COLO668 (cell line): ENCODE measurements at regions not wholly inside any gene's neighbourhood (a gene's known extent, or its start where the extent isn't known, plus 50 kb on each side); places are given as distances from the start of the nearest gene placed in this dataset.

Source experiments
- DNase-seq: peaks from one replicate; lab custom pipeline; 2025; ENCODE audit not compliant: unreplicated experiment; lab: John Stamatoyannopoulos, UW

DNA sequence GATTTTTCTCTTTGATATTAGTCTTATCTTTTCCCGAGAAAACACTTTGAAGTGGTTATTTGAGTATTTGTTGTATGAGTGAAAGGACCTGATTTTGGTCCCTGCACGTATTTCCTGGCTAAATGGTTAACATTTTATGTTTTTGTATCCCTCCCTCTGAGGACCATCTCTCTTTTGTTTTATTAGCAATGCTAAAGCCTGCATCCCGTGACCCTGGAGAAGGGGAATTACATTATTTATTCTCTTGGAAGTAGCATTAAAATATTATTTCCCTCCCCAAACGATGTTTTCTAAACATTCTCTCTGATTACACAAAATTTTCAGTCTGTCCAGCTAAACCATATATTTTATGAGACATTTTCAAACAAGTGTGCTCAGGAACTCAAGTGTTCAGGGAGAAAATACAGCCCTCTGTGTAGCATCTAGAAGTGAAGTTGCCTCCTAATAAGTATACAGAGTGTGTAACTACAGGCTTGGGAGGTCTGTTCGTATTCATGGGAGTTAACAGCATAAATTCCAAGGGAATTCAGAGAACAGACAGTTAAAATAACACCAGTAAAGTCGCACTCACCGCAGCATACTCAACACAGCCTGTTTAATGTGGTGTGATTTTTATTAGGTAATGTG lies 163.8 kb upstream of the NPVF start:
- no peak for DNase-seq

DNA sequence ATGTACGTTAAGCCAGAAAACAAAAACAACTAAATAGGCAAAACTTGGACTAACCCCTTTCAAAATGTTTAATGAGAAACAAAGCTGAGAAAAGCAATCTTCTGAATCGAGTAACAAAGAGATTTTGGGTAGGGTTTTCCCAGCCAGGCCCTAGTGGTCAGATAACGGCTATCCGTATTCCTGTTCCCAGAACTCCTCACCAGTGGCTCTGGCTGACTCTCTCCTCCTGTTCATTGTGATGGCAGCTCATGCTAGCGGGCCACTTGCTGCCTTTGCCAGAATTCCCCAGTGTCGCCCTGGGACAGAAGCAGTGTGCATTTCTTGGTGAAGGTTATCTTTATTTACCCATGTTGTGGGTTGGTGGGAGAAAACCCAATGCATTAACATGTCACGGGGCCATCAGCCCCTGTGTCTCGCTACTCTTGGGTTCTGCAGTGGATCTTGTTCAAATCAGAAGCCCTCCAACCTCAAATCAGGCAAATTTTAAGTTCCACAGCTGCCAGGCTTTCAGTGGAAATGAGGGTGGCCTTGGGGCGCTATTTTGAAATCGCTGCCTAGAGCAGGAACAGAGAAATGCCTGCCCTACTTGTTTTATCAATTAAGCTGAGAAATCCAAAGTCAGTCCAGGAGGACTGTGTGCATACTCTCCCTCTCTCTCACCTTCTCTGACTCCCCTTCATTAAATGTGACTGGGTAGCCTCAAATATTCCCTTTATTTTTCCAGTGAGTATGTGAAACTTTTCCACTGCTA lies 164.5 kb upstream of the NPVF start:
- DNase-seq, result no peak

DNA sequence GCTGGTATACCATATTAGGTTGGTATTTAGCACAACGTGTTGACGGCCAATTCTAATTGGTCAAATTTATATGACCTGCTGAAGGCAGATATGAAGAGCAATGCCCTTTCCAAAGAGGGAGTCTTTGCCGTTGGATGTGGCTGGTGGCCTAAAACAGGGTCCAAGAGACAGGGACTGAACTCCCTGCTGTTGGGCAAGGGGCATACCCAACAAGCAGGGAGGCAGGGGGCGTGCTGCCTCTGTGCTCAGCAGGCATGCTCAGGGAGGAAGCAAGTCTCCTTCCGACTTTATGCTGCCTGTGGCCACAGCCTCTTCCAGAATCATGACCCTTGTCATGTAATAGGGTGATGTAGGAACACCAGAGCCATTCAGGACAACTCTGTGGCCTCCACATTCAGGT lies 167.7 kb upstream of the NPVF start:
- DNase-seq, result no peak

DNA sequence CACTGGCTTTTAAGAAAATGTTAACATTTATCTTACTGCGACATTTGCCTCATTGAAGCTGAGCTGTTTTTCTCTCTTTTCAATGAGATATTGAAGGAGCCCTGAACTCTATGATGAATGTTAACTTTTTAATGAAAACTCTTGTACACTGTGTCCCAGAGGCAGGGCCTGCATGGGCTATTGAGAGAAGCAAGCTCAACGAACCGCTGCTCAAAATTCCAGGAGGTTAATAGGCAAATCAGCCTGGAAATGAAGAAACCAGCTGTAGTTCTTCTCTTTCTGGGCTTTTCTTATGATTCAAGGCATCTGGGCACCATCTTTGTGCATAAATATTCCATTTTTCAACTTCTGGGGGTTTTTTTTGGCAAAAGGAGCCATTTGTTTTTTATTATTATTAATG lies 168.4 kb upstream of the NPVF start:
- no peak for DNase-seq

DNA sequence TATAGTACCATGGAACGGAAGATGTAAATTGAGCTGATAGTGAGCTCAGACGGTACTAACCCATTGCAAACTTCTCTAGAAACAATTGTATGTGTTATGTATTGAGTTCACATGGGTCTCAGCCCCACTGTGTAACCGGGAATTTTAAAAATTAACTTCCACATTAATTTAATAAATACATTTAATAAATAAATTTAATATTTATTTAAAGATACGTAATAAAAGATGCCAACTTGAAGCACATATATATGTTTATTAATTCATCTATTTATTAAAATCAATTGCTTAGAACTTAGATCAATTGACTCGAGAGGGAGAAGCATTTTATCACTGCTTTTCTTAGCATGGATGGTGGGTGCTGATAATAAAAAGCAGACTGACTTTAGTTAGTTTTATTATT lies 170.1 kb upstream of the NPVF start:
- DNase-seq, result no peak

DNA sequence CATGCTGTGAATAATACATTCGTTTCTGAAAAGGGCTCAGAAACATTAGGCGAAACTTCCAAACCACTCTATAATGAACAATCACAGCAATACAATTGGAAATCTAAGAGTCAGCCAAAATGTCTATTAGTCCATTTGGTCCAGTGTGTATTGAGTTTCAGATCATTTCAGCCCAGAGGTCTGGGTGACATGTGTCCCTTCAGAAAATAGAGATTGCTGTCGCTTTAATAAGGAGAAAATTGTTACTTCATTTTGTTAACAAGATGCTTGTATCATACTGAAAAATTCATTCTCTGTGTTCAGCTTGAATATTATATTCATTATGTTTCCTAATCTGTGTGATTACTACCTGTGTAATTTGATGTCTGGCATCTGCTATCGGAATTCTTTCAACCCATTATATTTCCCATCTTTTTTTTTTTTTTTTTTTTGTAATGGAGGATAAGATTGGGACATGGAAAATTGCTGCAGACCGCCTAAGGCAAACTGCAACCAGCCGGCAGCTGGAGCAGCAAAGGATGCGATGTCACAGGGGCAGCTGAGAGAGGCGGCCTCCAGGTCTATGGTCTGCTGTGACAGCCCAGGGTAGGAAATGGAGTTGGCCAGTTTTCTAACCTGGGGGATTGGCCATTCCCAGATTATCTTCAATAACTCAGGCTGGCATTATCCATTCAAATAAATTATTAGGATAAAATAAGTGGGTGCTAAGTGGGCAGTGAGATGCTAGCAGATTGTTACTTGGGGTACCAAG lies 170.9 kb upstream of the NPVF start:
- no peak for DNase-seq

DNA sequence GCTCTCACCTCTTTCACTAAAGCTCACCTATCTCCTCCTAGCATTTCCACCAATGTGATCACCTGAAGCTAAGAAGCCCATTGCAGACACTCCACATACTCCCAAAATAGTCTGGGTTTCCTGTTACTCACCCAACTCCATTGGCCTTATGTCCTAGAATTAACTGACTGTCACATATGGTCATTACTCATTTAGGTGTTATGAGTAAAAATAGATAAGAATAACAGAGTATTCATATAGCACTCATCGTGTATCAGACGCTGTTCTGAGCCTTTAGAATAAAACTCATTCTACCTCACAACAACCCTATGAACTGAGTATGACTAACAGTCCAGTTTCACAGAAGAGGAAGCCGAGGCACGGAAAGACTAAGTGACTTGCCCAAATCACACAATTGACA lies 174.2 kb upstream of the NPVF start:
- no peak for DNase-seq

DNA sequence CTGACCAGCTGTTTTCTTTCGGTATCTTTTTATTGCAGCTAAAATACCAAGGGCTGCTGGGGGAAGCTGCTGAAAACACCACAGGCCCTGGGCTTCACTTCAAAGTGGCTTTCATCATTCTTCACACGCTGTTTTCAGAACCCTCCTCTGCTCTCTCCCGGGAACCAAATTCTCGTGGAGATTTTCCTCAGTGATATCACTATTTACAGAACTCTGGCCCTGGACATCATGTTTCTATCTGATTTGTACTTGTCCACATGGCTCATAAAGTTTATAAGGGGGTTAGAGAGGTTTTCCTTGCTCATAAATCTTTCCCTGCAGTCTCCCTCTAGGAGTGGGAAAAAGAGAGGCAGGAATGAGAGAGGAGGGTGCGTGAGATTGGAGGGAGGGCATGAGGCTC lies 177.4 kb upstream of the NPVF start:
- DNase-seq, result no peak

DNA sequence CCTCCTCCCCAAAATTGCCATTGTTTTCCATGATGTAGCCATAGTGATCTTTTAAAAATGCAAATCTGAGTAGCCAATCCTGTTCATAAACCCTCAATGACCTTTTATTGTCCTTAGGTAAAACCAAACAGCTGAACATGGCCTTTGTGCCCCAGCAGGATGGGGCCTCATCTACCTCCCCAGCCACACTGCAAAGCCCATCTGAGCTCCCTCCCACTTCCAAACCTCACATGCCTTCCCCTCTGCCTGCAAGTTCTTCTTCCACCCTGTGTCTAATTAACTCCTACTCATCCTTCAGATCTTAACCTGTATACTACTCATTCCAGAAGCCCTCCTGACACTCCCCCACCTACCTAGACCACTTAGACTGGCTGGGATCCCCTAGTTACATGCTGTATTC lies 178.8 kb upstream of the NPVF start:
- no peak for DNase-seq

DNA sequence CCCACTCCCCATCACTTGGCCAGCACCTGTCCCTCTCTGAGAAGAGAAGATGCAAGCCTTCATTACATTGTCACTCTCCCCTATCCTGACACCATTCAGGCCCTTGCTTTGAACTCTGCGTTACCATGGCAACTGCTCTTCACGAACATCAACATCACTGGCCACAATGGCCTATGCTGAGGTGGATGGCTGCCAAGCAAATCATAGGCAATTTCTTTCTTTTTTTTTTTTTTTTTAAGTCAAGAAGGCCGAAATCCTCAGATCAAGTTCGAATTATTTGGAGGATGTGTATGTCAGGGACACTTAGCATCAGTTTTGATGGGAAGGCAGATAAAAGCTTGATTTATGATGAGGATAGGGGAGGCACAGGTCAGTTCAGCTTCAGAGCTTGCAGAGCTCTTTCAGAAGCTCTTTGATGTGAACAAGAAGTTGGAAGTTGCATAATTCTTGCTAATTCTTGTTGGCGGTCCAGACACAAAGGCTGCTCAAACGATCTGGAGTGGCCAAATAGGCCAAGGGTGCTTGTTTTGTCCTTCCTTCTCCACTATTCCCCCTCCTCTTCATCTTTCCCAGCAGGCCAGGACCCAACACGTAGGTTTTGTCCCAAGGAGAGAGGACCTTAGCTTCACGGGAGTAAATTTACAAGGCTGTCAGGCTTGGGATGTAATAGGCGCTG lies 179.9 kb upstream of the NPVF start:
- no peak for DNase-seq

DNA sequence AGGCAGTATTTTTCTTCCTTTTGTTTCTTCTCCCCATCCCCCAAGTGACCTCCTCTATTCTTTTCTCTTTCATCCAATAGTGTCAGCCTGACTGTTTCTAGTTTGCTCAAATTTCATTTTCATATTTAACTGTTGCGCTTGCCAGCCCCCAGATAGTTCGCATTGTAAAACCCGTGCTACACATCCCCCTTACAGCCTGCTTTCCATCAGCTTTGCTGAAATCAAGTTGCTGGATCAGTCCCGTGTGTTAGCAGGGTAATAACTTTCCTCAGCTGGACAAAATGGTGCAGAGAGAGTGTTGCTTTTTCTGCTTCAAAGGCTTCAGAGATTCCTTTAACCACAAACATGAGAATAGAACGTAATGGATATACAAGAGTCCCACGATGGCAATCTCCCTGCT lies 180.6 kb upstream of the NPVF start:
- DNase-seq, result no peak

DNA sequence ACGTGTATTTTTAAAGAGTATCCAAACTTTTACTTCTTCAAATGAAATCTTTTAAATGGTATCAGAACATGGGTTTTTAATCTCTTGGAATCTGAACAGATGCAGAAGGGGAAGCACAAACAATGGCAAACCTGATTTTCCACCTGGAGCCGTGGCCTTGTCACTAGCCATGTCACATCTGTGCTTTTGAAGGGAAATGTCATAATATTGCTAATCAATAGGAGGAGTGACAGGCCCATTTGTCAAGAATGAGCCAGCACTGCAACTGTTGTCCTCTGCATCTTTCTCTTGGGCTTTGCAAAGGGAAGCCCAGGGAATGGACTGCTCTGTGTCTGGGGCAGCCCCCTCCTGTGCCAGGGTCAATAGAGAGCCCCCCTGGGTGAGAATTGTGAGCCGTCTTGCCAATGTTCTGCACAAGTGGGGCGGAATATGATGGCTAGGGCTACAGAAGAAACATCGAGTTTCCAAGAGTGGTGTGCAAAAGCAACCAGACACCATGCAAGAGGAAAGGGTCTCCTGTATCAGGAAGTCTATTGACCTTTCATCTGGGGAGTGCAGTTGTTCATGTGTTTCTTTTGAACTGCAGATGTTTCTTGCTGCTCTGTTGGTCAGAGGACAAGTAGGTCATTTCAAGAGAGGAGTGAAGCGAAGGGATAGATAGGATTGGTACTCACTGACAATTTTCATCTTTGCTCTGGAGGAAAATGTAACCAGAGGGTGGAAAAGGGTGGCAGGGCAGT lies 181.8 kb upstream of the NPVF start:
- no peak for DNase-seq

DNA sequence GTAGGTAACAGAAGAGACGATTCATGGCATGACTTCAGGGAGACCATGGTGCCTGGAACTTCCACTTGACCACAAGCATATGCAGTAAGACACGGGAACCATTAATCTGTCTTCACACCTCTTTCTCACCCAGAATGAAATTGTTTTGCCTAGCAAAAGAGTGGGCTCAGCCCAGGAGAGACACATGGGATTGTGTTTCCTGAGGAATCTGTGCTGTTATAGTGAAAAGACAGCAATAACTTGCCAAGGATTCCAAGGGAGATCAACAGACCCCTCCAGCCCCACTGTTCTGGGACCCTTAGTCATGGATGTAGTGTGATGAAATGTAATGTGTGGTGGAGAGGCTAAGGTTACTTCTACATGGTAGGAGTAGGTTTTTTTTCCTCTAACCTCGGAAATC lies 192.5 kb upstream of the NPVF start:
- no peak for DNase-seq

DNA sequence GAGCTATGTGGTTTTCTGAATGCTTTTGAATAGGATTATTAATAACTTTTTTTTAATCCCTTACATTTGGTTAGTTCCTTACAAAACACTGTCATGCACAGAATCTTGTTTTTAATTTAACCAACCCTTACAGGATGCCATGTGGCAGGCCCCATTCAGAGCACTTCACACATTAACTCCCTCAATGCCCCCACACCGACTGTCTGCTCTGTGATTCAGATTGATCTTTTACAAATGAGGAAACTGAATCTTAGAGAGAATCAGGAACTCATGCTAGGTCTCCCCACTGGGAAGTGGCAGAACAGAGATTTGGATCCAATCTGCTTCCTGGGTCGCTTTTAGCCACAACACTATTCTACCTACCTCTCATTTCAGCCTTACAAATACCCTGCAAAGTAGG lies 195.8 kb upstream of the NPVF start:
- DNase-seq, result no peak

DNA sequence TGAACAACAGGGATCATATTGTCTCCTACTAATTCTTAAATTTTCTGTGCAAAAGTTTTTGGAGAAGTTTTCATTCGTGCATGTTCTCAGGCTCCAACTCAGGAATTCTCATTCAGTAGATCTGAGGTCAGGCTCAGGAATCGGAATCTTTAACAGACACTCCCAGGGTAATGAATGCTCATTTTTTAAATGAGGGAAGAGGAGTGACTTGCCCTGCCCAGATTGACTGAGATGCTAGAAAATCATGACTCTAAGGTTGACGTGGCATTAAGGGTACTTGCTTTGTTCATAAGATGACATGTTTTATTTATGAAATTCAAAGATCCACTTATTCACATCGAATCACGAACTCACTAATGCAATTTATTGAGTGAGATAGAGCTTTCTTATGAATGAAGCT lies 196.6 kb upstream of the NPVF start:
- DNase-seq, result no peak

DNA sequence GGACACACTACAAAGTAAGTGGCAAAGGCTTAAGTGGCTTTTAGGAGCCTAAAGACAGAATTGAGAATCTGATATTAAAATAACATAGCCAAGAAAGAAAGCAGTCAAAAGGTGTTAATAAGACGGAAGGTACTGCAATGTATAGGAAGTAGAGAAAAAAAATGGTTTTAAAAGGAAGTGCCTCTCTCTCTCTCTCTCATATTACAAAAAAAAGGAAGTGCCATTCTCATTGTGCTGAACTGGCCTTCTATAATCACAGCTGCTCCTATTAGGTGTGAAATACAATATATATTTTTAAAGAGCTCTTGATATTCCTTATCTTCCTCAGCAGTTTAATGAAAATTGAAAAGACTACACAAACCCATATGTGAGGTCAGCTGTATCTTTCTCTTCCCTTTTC lies 199.4 kb upstream of the NPVF start:
- DNase-seq, result no peak

DNA sequence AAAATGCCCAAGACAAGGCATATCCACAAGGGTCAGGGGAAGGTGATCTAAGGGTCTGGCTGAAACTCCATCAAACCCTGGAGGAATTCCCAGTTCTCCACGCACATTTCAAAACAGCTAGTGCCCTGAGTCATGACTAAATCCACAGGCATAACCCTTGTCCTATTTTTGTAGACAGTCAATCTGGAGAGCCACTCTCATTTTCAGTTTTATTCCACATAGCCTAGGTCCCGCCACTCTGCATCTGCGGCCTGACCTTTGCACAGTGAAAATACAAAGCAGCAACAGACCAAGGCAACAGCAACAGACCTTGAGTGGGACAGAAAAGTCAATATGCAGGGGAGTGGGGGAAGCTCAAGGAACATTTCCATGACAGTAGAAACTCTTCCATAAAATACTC lies 201.4 kb upstream of the NPVF start:
- no peak for DNase-seq

DNA sequence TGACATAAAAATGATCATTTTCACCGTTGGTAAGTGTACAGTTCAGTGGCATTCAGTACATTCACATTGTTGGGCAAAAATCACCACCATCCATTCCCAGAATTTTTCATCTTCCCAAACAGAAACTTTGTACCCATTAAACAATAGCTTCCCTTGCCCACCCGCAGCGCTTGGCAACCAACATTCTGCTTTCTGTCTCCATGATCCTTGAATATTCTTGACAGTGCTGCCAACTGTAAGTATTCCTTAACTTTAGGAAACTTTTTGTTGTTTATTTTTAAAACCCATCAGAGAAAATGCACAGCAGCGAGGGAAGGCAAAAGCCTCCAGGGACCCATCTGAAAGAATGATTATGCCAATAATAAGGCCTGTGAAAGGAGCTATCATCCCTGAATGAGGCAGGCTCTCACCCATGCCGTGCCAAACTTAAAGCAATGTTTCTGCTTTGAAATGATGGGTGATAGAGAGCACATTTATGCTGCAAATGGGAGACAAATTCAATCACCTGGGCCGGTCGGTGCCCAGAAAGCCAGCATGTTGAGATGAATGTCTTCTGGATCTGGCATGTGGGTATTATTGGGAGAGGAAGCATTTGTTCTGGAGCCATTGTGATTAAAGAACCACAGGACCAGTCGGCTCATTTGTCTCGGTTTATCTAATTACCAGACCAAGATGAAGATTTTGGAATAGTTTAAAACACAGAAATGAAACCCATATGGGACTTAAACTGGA lies 202.1 kb upstream of the NPVF start:
- DNase-seq, result no peak

DNA sequence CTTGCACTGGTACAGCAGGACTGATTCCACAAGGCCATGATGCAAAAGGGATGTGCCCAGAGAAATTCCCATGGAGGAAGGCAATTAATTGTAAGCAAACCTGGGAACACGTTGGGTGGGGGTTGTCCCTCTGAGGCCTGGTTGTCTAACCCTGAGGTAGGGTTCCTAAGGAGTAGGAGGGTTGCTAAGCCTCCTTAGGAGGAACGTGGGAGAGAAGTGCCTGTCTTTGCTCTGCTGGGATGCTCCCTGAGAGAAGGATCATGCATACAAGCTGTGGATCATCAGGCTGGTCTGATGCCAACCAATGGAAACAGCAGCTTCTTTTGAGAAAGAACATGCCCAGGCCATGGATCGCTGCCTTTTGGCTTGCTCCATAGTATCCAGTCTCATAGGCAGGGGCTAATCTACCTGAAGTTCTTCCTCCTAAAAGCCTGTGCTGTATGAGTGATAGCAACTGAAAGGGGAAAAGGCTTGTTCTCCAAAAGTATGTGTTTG lies 203.7 kb upstream of the NPVF start:
- no peak for DNase-seq

DNA sequence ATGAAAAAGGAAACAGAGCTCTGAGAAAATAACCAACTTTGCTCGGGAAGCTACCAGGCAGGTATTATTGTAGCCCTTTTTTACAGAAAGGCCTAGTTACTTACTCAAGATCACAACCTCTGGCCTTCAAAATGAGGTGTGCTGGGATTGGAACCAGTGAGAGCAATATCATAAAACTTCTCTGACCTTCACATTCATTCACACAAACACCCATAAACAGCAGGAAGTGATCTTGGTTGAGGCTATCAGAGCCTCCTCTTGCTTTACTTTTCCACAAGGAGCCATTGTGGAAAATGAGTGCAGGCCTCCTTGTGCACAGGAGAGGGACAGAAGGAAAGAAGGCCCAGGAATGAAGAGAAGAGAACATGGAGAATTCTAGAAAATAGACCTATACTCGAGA lies 204.5 kb upstream of the NPVF start:
- no peak for DNase-seq
